ENCODE measurements at regions not wholly inside any gene's neighbourhood (a gene's known extent, or its start where the extent isn't known, plus 50 kb on each side); places are given as distances from the start of the nearest gene placed in this dataset.
"Not testable (repeated sequence)": the region's sequence is repeated elsewhere in the genome, so short reads cannot be mapped to it uniquely, and the experiment has no call there.

DNA sequence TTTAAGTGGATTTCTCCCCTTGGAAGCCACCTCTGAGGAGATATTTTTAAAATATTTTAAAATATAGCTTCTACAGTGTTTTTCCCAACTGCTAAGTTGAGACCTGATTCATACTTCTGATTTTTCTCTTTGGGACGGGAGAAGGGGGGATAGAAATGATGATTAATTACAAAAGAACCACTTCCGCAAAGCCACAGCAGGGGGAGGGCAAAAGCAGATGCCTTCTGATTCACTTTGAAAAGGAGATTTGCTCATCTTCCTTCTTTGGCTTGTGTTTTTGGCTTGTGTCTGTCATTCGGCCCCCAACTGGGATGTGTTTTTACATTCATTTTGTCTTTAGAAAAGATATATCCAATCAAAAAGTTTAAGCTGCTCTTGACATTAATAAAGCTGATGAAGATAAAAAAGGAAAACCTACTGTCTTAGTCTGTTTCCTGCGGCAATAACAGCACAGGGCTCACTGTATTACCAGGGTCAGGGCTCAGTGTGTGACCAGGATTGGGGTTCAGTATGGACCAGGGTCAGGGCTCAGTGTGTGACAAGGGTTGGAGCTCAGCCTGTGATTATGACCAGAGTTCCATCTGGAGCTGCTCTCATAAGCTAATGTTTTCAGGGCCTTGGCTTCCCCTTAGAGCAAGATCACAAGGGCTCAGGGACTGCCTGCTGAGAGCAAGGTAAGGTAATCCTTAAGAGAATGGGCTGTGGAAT lies 223.2 kb downstream of the MTHFS start:
- peak; percentile 53 for DNase-seq (ENCODE audit: low read depth)

DNA sequence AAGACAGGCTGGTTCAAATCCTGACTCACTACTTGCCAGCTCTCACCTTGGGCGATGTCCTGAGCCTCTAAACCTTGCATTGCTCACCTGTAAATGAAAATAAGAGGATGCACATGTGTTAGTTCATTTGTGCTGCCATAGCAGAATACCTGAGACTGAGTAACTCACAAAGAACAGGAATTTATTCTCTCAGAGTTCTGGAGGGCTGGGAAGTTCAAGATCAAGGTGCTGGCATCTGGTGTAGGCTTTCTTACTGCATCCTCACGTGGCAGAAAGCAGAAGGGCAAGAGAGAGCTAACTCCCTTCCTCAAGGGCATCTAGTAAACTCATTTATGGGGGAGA lies 222.7 kb downstream of the MTHFS start:
- no peak for DNase-seq (ENCODE audit: low read depth)

- DNase-seq (ENCODE audit: low read depth), result no peak
These were observed 220.8 kb downstream of the MTHFS start for GRCh38 chr15:79675982-79676381.

DNA sequence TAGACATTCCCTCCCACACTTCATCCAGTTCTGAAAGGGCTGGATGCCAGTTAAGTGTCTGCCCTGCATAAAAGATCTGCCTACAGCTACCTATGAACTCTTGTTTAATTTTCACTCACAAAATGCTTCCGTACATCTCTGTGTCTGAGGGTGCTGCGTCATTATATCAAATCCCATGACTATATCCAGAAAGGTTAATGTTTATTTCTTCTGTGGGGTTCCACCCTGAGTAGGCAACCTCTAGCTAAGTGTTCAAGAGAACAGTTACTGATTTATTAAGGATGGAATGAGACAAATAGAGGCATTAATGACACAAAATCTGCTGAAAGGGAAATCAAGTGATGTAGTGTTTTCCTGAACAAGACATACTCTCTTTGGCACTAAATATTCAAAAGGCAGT lies 220.2 kb downstream of the MTHFS start:
- no peak for DNase-seq (ENCODE audit: low read depth)

DNA sequence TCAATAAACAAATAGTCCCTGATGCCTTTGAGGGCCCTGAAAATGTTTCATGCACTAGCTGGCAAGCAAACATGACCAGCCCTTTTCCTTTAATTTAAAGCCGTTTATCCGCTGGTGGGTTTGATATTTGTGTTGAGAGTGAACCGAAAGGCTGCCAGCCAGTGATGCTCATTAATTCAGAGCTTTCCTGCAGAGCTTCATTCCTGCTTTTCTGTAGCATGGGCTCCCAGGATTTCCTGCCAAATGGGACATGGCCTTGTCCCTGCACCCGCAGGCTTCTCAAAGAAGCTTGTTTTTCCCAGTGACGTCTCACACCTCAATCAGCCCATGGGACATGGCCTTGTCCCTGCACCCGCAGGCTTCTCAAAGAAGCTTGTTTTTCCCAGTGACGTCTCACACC lies 219.6 kb downstream of the MTHFS start:
- no peak for DNase-seq (ENCODE audit: low read depth)

DNA sequence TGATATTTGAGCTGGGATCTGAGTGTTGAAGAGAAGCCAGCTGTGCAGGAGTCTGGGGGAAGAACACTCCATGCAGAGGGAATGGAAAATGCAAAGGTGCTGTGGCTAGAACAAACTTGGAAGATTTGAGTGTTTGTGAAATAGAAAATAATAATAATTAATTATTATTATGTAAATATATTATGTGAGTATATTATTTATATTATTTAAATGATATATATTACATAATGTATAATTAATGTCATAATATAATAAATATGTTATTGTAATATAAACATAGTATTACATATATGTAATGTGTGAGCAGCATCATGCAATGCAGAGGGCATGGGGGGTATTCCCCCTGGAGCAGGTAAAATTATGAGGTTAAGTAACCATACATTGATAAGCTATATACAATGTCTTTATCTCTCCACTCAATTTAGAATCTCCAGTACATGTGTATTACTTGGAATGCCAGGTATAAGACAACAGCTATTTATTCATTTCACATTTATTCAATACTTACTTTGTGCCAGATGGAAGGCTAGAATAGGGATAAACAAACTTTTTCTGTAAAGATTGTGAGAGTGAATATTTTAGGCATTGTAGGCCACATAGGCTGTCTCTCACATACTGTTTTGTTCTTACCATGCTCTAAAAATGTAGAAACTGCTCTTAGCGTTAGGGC lies 218.6 kb downstream of the MTHFS start:
- no peak for DNase-seq (ENCODE audit: low read depth)

DNA sequence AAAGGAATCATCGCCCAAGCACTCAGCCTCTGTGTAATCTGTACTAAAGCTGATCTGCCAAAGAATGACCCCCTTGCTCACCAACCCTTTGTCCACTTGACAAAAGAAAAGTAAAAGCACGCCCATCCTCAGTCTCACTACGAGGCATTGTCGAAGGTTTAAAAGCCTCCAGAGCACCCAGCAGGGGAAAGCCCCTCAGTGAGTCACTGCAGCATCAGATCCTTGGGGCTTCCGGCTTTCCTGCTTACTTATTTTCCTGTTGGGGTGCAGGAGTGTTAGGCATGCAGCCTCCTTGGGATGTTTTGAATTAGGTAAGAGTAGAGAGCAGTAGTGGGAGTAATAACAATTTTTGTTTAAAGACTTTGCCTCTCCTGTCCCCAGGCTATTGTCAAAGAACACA lies 216.1 kb downstream of the MTHFS start:
- peak; percentile 5 for DNase-seq (ENCODE audit: low read depth)

DNA sequence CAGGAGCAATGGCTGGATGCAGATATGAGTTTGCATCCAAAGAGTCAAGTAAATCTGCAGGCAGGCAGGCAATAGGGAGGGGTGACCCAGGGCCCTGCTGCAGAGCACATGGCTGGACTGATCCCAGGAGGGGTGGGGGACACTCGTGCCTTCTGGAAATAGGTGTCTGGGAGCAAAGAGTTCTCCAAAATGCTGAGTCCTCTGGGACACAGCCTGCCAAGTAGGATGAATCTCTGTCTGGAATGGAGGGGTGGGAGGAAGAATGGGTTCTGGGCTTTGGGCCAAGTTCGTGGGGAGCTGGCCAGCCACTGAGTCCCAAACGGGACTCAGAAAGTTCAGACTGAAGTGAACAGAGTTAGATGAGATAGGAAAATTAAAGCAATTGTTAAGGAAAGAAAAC lies 214.5 kb downstream of the MTHFS start:
- peak; percentile 75 for DNase-seq (ENCODE audit: low read depth)

DNA sequence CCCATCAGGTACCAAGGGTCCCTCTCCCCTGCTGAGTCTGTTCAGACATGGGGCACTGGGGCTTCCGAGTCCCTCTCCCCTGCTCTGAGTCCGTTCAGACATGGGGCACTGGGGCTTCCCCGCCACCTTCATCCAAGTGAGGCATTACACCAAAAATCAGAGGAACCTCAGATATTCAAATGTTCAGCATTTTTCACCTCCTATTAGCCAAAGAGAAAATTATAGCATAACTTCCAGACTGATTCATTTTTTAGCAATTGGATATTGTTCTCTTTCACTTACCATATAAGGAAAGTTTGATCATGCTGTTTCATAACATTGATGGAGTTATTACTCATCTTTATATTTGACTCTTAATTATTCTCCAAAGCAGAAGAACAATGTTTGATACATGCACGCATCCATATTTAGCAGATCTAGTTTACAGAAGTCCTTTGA lies 213.9 kb downstream of the MTHFS start:
- DNase-seq (ENCODE audit: low read depth), result peak; percentile 55

GRCh38 chr15:79689030-79689429 lies 207.8 kb downstream of the MTHFS start:
- no peak for DNase-seq (ENCODE audit: low read depth)

DNA sequence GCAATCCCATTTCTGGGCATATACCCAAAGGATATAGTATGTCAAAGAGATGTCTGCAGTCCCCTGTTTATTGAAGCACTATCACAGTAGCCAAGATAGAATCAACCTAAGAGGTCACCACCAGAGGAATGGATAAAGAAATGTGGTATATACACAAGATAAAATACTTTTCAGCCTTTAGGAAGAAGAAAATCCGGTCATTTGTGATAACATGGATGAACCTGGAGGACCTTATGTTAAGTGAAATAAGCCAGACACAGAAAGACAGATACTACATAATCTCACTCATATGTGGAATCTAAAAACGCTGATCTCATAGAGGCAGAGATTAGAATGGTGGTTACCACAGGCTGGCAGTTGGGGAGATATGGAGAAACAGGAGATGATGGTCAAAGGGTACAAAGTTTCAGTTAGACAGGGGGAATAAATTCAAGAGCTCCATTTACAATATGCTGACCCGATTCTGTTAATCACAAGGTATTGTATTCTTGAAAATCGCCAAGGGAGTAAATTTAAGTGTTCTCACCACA lies 195.8 kb downstream of the MTHFS start:
- DNase-seq (ENCODE audit: low read depth), result no peak

GRCh38 chr15:79702621-79703020 lies 194.2 kb downstream of the MTHFS start:
- no peak for DNase-seq (ENCODE audit: low read depth)

- peak; percentile 23 for DNase-seq (ENCODE audit: low read depth)
These were observed 175.6 kb downstream of the MTHFS start for GRCh38 chr15:79721256-79721655.

DNA sequence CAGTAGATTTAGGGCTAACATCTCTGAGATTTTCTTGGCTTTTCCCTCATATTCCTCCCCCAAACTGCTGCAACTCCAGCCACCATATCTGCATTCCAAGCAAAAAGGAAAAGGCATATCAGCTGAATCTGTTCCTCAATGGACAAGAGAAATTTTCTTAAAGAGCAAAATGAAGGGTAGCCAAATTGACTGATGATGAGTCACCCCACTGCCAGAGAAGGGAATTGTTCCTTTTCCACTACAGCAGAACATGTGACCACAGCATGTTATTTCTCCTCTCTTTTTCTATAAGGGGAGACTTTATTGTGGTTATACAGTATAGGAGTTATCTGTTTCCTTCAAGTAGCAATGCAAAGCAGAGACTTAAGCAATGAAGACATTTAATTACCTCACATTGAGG lies 172.5 kb downstream of the MTHFS start:
- peak; percentile 7 for DNase-seq (ENCODE audit: low read depth)

GRCh38 chr15:79724804-79725203 lies 172.0 kb downstream of the MTHFS start:
- no peak for DNase-seq (ENCODE audit: low read depth)

DNA sequence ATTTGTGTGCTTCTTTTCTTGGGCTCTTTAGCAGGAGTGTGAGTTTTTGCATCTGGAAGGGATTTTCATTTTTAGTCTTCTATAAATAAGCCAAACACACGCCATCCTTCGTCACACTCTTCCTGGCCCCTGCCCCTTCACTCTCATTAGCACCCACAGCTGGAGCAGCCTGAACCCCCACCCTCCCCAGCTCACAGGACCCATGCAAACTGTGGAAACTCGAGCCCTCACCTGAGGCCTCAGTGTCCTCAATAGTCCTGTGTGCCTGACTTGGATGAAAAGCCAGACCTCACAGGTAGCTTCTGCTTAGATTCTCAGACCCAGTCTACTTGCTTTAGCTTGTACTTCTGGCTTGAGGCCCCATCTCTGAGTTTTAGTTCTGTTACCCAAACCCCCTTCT lies 167.9 kb downstream of the MTHFS start:
- no peak for DNase-seq (ENCODE audit: low read depth)

DNA sequence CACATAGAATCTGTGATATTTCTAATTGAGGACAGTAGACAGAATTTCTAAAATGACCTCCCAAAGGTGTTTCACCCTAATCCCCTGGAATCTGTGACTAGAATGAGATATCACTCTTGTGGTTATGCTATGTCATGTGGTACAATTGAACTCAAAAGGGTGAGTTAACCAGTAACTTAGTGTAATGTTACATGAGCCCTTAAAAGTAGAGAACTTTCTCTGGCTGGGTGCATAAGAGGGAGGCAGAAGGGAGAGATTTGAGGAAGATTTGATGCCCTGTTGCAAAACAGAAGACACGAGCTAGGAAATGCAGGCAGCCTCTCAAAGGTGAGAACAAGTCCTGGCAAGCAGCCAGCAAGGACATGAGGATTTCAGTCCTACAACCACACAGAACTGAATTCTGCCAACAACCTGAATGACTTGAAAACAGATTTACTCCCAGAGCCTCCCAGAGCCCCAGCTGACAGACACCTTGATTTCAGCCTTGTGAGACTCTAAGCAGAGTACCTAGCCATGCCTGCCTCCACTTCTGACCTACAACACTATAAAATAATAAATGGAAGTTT lies 160.3 kb downstream of the MTHFS start:
- DNase-seq (ENCODE audit: low read depth), result no peak

DNA sequence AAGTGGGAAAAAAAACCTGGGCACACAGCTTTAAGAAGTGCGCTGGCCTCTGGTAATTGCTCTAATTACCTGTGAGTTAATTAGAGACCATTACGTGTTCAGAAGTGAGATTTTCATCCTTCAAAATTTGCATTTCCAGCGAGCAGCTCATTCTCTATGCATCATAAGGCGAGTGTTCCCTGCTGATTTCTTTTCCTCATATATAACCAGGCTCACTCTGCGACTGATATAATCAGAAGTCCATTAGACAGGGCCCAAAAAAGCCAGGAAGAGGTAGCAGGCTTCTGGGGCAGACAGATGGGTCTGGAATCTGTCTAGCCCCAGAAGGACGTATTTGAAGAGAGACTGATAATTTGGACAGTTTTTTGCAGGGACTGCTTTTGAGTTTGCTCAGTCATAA lies 158.7 kb downstream of the MTHFS start:
- no peak for DNase-seq (ENCODE audit: low read depth)

GRCh38 chr15:79740561-79740960 lies 156.3 kb downstream of the MTHFS start:
- no peak for DNase-seq (ENCODE audit: low read depth)

DNA sequence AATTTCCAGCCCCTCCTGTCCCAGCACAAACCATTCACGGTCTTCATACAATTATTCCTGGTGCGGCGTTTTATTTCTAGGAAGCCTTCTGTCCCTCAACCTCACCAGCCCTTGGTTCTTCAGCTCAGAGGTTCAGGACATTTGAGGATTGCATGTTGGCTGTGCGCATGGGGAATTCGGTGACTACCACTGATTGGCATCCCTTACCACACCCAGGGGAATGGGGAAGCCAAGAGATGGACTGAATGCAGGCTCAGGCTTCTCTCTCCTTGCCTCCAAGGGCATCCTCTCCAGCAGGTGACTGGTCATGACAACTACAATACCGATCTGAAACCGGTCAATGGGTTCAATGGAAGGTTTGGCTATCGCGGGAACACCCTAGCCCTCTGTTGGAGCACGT lies 153.8 kb downstream of the MTHFS start:
- no peak for DNase-seq (ENCODE audit: low read depth)

- DNase-seq (ENCODE audit: low read depth), result not testable (repeated sequence)
These were observed 152.3 kb downstream of the MTHFS start for GRCh38 chr15:79744485-79744884.

DNA sequence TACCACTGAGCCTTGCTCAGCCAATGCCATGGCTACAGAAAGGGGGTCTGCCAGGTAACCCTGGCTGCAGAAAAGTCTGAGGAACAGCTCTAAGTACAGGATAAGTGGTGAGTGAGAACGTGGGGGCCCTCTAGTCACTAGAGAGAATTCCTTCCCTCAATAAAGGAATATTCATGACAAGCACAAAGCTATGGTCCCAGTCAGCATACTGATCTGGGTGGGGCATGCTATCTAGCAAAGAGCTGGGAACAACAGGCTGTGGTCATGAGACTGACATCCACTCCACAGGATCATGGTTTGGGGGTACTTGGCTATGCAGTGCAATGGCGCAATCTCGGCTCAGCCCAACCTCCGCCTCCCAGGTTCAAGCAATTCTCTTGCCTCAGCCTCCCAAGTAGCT lies 140.4 kb downstream of the MTHFS start:
- no peak for DNase-seq (ENCODE audit: low read depth)

- DNase-seq (ENCODE audit: low read depth), result no peak
These were observed 131.7 kb downstream of the MTHFS start for GRCh38 chr15:79765081-79765480.
